ENCODE measurements at regions not wholly inside any gene's neighbourhood (a gene's known extent, or its start where the extent isn't known, plus 50 kb on each side); places are given as distances from the start of the nearest gene placed in this dataset.
"Not testable (repeated sequence)": the region's sequence is repeated elsewhere in the genome, so short reads cannot be mapped to it uniquely, and the experiment has no call there.

- no peak overlapping the region for H3K4me3 Mint-ChIP-seq (ENCODE audit: low read depth)
- peaks cover 10% of the 10 kb centered on the region for H3K4me1 Mint-ChIP-seq (ENCODE audit: low read depth)
- TF ChIP-seq CTCF (IDR thresholded peaks at IDR 0.05; ENCODE audit: unreplicated experiment), result no peak
- peaks cover 5% of the 10 kb centered on the region for H3K36me3 Mint-ChIP-seq (ENCODE audit: insufficient read depth)
- H3K27me3 Mint-ChIP-seq, result no peaks in the 10 kb centered on the region
- DNase-seq (ENCODE audit: low spot score, unreplicated experiment), result no peak
- peak overlapping the region; percentile 96 for H3K27ac Mint-ChIP-seq
- H3K9me3 Mint-ChIP-seq (ENCODE audit: low read depth), result peaks cover 8% of the 10 kb centered on the region
These were observed 78.7 kb upstream of the PRSS16 start for GRCh38 chr6:27168586-27169443.

- not testable (repeated sequence) for DNase-seq (ENCODE audit: low spot score, unreplicated experiment); H3K27ac Mint-ChIP-seq; H3K4me1 Mint-ChIP-seq (ENCODE audit: low read depth); H3K27me3 Mint-ChIP-seq; H3K9me3 Mint-ChIP-seq (ENCODE audit: low read depth); H3K4me3 Mint-ChIP-seq (ENCODE audit: low read depth); H3K36me3 Mint-ChIP-seq (ENCODE audit: insufficient read depth)
These were observed 74.8 kb upstream of the PRSS16 start for GRCh38 chr6:27172524-27173231.

GRCh38 chr6:27173232-27173601, 74.3 kb upstream of the PRSS16 start:
- H3K4me3 Mint-ChIP-seq (ENCODE audit: low read depth); H3K27ac Mint-ChIP-seq; DNase-seq (ENCODE audit: low spot score, unreplicated experiment); H3K27me3 Mint-ChIP-seq; H3K4me1 Mint-ChIP-seq (ENCODE audit: low read depth); H3K9me3 Mint-ChIP-seq (ENCODE audit: low read depth); H3K36me3 Mint-ChIP-seq (ENCODE audit: insufficient read depth): not testable (repeated sequence)

GRCh38 chr6:27174958-27175357, 72.5 kb upstream of the PRSS16 start:
- H3K4me1 Mint-ChIP-seq (ENCODE audit: low read depth), result peaks cover 2% of the 10 kb centered on the region
- H3K9me3 Mint-ChIP-seq (ENCODE audit: low read depth), result peaks cover 12% of the 10 kb centered on the region
- H3K27ac Mint-ChIP-seq, result peak overlapping the region; percentile 29
- peak overlapping the region; percentile 59 for H3K4me3 Mint-ChIP-seq (ENCODE audit: low read depth)
- DNase-seq (ENCODE audit: low spot score, unreplicated experiment), result no peak
- H3K36me3 Mint-ChIP-seq (ENCODE audit: insufficient read depth), result peaks cover 5% of the 10 kb centered on the region
- no peak for TF ChIP-seq CTCF (IDR thresholded peaks at IDR 0.05; ENCODE audit: unreplicated experiment)
- no peaks in the 10 kb centered on the region for H3K27me3 Mint-ChIP-seq

GRCh38 chr6:27176096-27176495, 71.4 kb upstream of the PRSS16 start:
- peak overlapping the region; percentile 99 for H3K27ac Mint-ChIP-seq
- peaks cover 2% of the 10 kb centered on the region for H3K4me1 Mint-ChIP-seq (ENCODE audit: low read depth)
- TF ChIP-seq CTCF (IDR thresholded peaks at IDR 0.05; ENCODE audit: unreplicated experiment), result no peak
- peak overlapping the region; percentile 97 for H3K4me3 Mint-ChIP-seq (ENCODE audit: low read depth)
- no peak for DNase-seq (ENCODE audit: low spot score, unreplicated experiment)
- peaks cover 11% of the 10 kb centered on the region for H3K9me3 Mint-ChIP-seq (ENCODE audit: low read depth)
- H3K36me3 Mint-ChIP-seq (ENCODE audit: insufficient read depth), result peaks cover 1% of the 10 kb centered on the region
- no peaks in the 10 kb centered on the region for H3K27me3 Mint-ChIP-seq

GRCh38 chr6:27176523-27177484, 70.7 kb upstream of the PRSS16 start:
- no peak for TF ChIP-seq CTCF (IDR thresholded peaks at IDR 0.05; ENCODE audit: unreplicated experiment)
- Mint-ChIP-seq H3K4me1 (ENCODE audit: low read depth) (peaks cover 2% of the 10 kb centered on the region), H3K4me3 (ENCODE audit: low read depth) (peak overlapping the region; percentile 97), H3K27ac (peak overlapping the region; percentile 99), H3K27me3 (no peaks in the 10 kb centered on the region), H3K36me3 (ENCODE audit: insufficient read depth) (no peaks in the 10 kb centered on the region), H3K9me3 (ENCODE audit: low read depth) (peaks cover 16% of the 10 kb centered on the region)
- peak; percentile 42 for DNase-seq (ENCODE audit: low spot score, unreplicated experiment)

Measured in progenitor cell of endocrine pancreas (in vitro differentiated cells).